Suprapubic skin (tissue), 3 donors: ENCODE measurements at regions not wholly inside any gene's neighbourhood (a gene's known extent, or its start where the extent isn't known, plus 50 kb on each side); places are given as distances from the start of the nearest gene placed in this dataset.

Experiments
- CTCF ChIP-seq, 2 donors: fragments of 200-600 bp in 1 of 2; fragments of 450-650 bp in 1 of 2; sonication (generic) in 1 of 2; IDR thresholded peaks; one replicate each; pipeline ENCODE4 v1.5.1; 2016 to 2019; ENCODE audit warnings: antibody characterized with exemption in 2 of 2, mild to moderate bottlenecking in 1 of 2, moderate library complexity in 1 of 2
- POLR2AphosphoS5 ChIP-seq, 3 donors: sonication (generic); formaldehyde crosslinking; IDR thresholded peaks; one replicate each; pipeline ENCODE4 v1.6.1; 2017; ENCODE audit warnings: antibody characterized with exemption in 3 of 3

DNA sequence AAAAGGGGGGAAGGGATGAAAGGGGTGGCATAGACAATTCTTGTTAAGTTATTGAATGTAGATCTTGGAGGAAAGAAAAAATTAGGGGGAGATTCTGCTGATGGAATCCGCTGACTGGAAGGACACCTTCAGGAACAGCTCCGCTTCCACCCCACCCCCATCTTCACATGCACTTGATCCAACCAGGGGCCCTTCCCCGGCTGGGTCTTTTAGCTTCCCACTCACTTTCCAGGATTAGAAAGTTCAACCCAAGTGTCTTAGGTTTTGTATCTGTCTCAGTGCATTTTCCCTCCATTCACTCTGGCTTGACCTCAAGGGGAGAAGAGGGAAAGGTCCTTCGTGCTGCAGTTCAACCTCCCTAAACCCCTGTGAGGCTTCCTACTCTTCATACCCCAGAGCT is 141.4 kb downstream of the IRS2 start:
- no peak for TF ChIP-seq POLR2AphosphoS5 (IDR thresholded peaks at IDR 0.05)
- no peak for TF ChIP-seq CTCF (IDR thresholded peaks at IDR 0.05)
